Hepatocyte (in vitro differentiated cells): ENCODE measurements at regions not wholly inside any gene's neighbourhood (a gene's known extent, or its start where the extent isn't known, plus 50 kb on each side); places are given as distances from the start of the nearest gene placed in this dataset.

Experiments used
- DNase-seq: peaks from one replicate; pipeline ENCODE4 v3.0.0-alpha.2; 2016; ENCODE audit warnings: low spot score
- H2AFZ ChIP-seq: fragments of 200-600 bp; sonication (generic); 2 replicates; pipeline ENCODE4 v1.6.0; 2016; ENCODE audit warnings: antibody characterized with exemption, mild to moderate bottlenecking
- H3K27ac ChIP-seq: fragments of 200-600 bp; sonication (generic); 2 replicates; pipeline ENCODE4 v1.5.1; 2016; ENCODE audit warnings: mild to moderate bottlenecking
- H3K27me3 ChIP-seq: fragments of 200-600 bp; sonication (generic); 2 replicates; pipeline ENCODE4 v1.6.1; 2016
- H3K36me3 ChIP-seq: fragments of 200-600 bp; sonication (generic); replicated peaks from 2 replicates; pipeline ENCODE4 v1.5.1; 2016; ENCODE audit warnings: low read depth; ENCODE audit not compliant: insufficient read depth
- H3K4me1 ChIP-seq: fragments of 200-600 bp; sonication (generic); 2 replicates; pipeline ENCODE4 v1.5.1; 2016; ENCODE audit warnings: mild to moderate bottlenecking, moderate library complexity; ENCODE audit not compliant: insufficient read depth
- H3K4me2 ChIP-seq: fragments of 200-600 bp; sonication (generic); 2 replicates; pipeline ENCODE4 v1.6.0; 2016
- H3K4me3 ChIP-seq: fragments of 200-600 bp; sonication (generic); 2 replicates; pipeline ENCODE4 v1.5.1; 2016; ENCODE audit warnings: mild to moderate bottlenecking
- H3K79me2 ChIP-seq: fragments of 200-600 bp; sonication (generic); 2 replicates; pipeline ENCODE4 v1.6.0; 2017; ENCODE audit warnings: mild to moderate bottlenecking
- H3K9me2 ChIP-seq: fragments of 200-600 bp; sonication (generic); replicated peaks from 2 replicates; pipeline ENCODE4 v1.6.0; 2017; ENCODE audit warnings: mild to moderate bottlenecking; ENCODE audit not compliant: insufficient read depth
- H3K9me3 ChIP-seq: fragments of 200-600 bp; sonication (generic); 2 replicates; pipeline ENCODE4 v1.5.1; 2016; ENCODE audit warnings: low read depth, mild to moderate bottlenecking
- H4K20me1 ChIP-seq: fragments of 200-600 bp; sonication (generic); 2 replicates; pipeline ENCODE4 v1.6.0; 2016; ENCODE audit warnings: mild to moderate bottlenecking; ENCODE audit not compliant: insufficient read depth, poor library complexity, severe bottlenecking
- CTCF ChIP-seq: fragments of 200-600 bp; sonication (generic); IDR thresholded peaks from 2 replicates; pipeline ENCODE4 v1.5.1; 2016; ENCODE audit warnings: antibody characterized with exemption, mild to moderate bottlenecking; ENCODE audit not compliant: poor library complexity
- EZH2 ChIP-seq: fragments of 200-600 bp; sonication (generic); IDR thresholded peaks from 2 replicates; pipeline ENCODE4 v1.6.1; 2016; ENCODE audit warnings: antibody characterized with exemption, mild to moderate bottlenecking, borderline replicate concordance
- EZH2phosphoT487 ChIP-seq: fragments of 200-600 bp; sonication (generic); IDR thresholded peaks from one replicate; pipeline ENCODE4 v1.6.1; 2018; ENCODE audit warnings: antibody characterized with exemption, mild to moderate bottlenecking, low read depth, moderate library complexity; ENCODE audit not compliant: unreplicated experiment, severe bottlenecking
- WGBS: methylation state at CpG from one replicate; pipeline ENCODE4 v1.1.6; 2016; ENCODE audit warnings: low lambda C conversion rate; ENCODE audit errors: missing lambda C conversion rate; 5-methylcytosine and 5-hydroxymethylcytosine counted together

GRCh38 chr20:60144404-60144803, 186.2 kb downstream of the CDH26 start:
- Histone ChIP-seq H3K27ac (no peak overlapping the region), H3K9me3 (no peaks in the 10 kb centered on the region), H3K36me3 (no peaks in the 10 kb centered on the region), H2AFZ (no peak overlapping the region), H3K4me1 (no peaks in the 10 kb centered on the region), H3K4me3 (no peak overlapping the region), H3K27me3 (no peaks in the 10 kb centered on the region), H3K4me2 (no peak overlapping the region), H4K20me1 (no peaks in the 10 kb centered on the region), H3K9me2 (no peaks in the 10 kb centered on the region), H3K79me2 (no peaks in the 10 kb centered on the region)
- no peak for TF ChIP-seq EZH2phosphoT487
- TF ChIP-seq EZH2: no peak
- TF ChIP-seq CTCF: no peak
- WGBS: 84% methylated on average over 3 of the region's 3 CpGs
- no peak for DNase-seq

GRCh38 chr20:60144974-60145527, 186.8 kb downstream of the CDH26 start:
- no peak for TF ChIP-seq EZH2
- no peak for TF ChIP-seq CTCF
- TF ChIP-seq EZH2phosphoT487: no peak

GRCh38 chr20:60147004-60147403, 188.8 kb downstream of the CDH26 start:
- H3K36me3 ChIP-seq: no peaks in the 10 kb centered on the region
- no peak overlapping the region for H3K4me2 ChIP-seq
- H3K27ac ChIP-seq: no peak overlapping the region
- no peaks in the 10 kb centered on the region for H3K79me2 ChIP-seq
- H4K20me1 ChIP-seq: no peaks in the 10 kb centered on the region
- 61% methylated on average over 2 of the region's 2 CpGs for WGBS
- DNase-seq: no peak
- H2AFZ ChIP-seq: no peak overlapping the region
- TF ChIP-seq CTCF (no peak), EZH2 (no peak)
- no peaks in the 10 kb centered on the region for H3K4me1 ChIP-seq
- H3K4me3 ChIP-seq: no peak overlapping the region
- no peaks in the 10 kb centered on the region for H3K27me3 ChIP-seq
- H3K9me2 ChIP-seq: no peaks in the 10 kb centered on the region
- H3K9me3 ChIP-seq: no peaks in the 10 kb centered on the region

More at GRCh38 chr20:60144974-60145527, 186.8 kb downstream of the CDH26 start:
- H3K4me3 ChIP-seq: no peak overlapping the region
- H3K9me3 ChIP-seq: no peaks in the 10 kb centered on the region
- 63% methylated on average over 5 of the region's 5 CpGs for WGBS
- no peaks in the 10 kb centered on the region for H3K9me2 ChIP-seq
- H3K36me3 ChIP-seq: no peaks in the 10 kb centered on the region
- no peaks in the 10 kb centered on the region for H3K79me2 ChIP-seq
- no peaks in the 10 kb centered on the region for H4K20me1 ChIP-seq
- H3K27me3 ChIP-seq: no peaks in the 10 kb centered on the region
- no peak overlapping the region for H2AFZ ChIP-seq
- H3K4me1 ChIP-seq: no peaks in the 10 kb centered on the region
- no peak overlapping the region for H3K27ac ChIP-seq
- DNase-seq: no peak
- no peak overlapping the region for H3K4me2 ChIP-seq

GRCh38 chr20:60148885-60149284, 190.7 kb downstream of the CDH26 start:
- Histone ChIP-seq H3K27me3 (peaks cover 11% of the 10 kb centered on the region), H3K4me2 (no peak overlapping the region), H2AFZ (no peak overlapping the region), H3K27ac (no peak overlapping the region), H4K20me1 (no peaks in the 10 kb centered on the region), H3K4me1 (no peaks in the 10 kb centered on the region), H3K36me3 (no peaks in the 10 kb centered on the region), H3K79me2 (no peaks in the 10 kb centered on the region), H3K9me2 (no peaks in the 10 kb centered on the region), H3K4me3 (no peak overlapping the region), H3K9me3 (no peaks in the 10 kb centered on the region)
- TF ChIP-seq EZH2 (no peak), EZH2phosphoT487 (no peak), CTCF (no peak)
- no peak for DNase-seq
